ENCODE measurements at regions not wholly inside any gene's neighbourhood (a gene's known extent, or its start where the extent isn't known, plus 50 kb on each side); places are given as distances from the start of the nearest gene placed in this dataset.

DNA sequence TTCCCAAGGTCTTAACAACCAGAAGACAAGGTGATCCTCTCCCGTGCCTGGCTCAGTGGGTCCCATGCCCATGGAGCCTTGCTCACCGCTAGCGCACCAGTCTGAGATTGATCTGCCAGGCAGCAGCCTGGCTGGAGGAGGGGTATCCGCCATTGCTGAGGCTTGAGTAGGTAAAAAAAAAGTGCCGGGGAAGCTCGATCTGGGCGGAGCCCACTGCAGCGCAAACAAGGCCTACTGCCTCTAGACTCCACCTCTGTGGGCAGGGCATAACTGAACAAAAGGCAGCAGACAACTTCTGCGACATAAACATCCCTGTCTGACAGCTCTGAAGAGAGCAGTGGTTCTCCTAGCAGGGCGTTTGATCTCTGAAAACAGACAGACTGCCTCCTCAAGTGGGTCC, 104.0 kb downstream of the C14orf39 start (continued):
- TF ChIP-seq SCRT1 (tag by site-specific recombination; IDR thresholded peaks at IDR 0.05; ENCODE audit: borderline replicate concordance) = no peak
- TF ChIP-seq ZBTB7A (tag by site-specific recombination; IDR thresholded peaks at IDR 0.05; ENCODE audit: low read depth) = no peak
- TF ChIP-seq ZNF433 (tag by site-specific recombination; IDR thresholded peaks at IDR 0.05; ENCODE audit: low read depth) = no peak
- TF ChIP-seq, protein P1, sequence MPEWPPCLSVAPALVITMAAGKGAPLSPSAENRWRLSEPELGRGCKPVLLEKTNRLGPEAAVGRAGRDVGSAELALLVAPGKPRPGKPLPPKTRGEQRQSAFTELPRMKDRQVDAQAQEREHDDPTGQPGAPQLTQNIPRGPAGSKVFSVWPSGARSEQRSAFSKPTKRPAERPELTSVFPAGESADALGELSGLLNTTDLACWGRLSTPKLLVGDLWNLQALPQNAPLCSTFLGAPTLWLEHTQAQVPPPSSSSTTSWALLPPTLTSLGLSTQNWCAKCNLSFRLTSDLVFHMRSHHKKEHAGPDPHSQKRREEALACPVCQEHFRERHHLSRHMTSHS (tag by site-specific recombination; IDR thresholded peaks at IDR 0.05) = no peak
- no peak for TF ChIP-seq ZNF544 (tag by site-specific recombination; IDR thresholded peaks at IDR 0.05)
- no peak for TF ChIP-seq ZNF112 (tag by site-specific recombination; IDR thresholded peaks at IDR 0.05)
- no peak for TF ChIP-seq ZNF501 (tag by site-specific recombination; IDR thresholded peaks at IDR 0.05)
